ENCODE measurements at regions not wholly inside any gene's neighbourhood (a gene's known extent, or its start where the extent isn't known, plus 50 kb on each side); places are given as distances from the start of the nearest gene placed in this dataset.

DNA sequence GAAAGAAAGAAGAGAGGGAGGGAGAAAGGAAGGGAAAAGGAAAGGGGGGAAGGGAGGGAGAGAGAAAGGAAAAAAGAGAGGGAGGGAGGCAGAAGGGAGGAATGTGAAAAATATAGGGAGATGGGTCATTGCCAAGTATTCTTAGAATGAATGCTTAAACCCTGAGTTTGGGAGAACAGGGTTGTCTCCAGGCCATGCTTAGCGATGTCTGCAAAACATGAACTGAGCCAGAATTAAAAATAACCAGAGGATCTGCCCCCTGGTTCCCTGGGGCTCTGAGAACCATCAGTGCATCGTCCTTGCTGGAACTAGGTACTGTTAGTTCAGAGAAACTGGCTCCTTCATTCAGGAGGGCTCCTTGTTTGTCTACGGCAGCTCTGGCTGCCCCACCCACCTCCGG, 170.4 kb downstream of the IRX5 start:
- ATAC-seq (no peak), DNase-seq (no peak)
- Histone ChIP-seq H3K4me3 (no peak overlapping the region), H3K9me3 (peaks cover 5% of the 10 kb centered on the region), H3K27me3 (ENCODE audit: low read depth) (no peaks in the 10 kb centered on the region), H3K36me3 (no peaks in the 10 kb centered on the region), H3K27ac (no peak overlapping the region), H3K4me1 (no peaks in the 10 kb centered on the region)
- intact Hi-C loops (cut with DNase I), result no loop called here
- TF ChIP-seq, protein P1, sequence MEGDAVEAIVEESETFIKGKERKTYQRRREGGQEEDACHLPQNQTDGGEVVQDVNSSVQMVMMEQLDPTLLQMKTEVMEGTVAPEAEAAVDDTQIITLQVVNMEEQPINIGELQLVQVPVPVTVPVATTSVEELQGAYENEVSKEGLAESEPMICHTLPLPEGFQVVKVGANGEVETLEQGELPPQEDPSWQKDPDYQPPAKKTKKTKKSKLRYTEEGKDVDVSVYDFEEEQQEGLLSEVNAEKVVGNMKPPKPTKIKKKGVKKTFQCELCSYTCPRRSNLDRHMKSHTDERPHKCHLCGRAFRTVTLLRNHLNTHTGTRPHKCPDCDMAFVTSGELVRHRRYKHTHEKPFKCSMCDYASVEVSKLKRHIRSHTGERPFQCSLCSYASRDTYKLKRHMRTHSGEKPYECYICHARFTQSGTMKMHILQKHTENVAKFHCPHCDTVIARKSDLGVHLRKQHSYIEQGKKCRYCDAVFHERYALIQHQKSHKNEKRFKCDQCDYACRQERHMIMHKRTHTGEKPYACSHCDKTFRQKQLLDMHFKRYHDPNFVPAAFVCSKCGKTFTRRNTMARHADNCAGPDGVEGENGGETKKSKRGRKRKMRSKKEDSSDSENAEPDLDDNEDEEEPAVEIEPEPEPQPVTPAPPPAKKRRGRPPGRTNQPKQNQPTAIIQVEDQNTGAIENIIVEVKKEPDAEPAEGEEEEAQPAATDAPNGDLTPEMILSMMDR (IDR thresholded peaks at IDR 0.05), result no peak

DNA sequence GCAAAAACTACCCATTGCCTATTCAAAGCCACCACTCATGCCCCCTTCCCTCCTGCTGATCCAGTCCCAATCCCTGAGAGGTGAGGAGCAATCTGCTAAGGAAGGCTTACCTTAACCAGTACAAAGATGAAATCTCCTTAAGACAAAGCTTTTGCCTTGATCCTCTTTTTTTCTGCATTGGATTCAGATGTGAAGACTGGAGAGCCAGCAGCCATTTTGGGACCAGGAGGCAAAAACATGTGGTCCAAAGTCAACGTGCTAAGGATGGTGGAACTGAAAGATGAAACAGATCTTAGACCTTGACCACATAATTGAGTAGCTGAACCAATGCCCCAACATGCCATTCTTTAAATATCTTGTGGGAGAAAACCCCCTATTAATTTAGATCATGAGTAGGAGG, 171.4 kb downstream of the IRX5 start:
- intact Hi-C loops (cut with DNase I), result no loop called here
- ATAC-seq (no peak), DNase-seq (no peak)
- Histone ChIP-seq H3K27me3 (ENCODE audit: low read depth) (no peaks in the 10 kb centered on the region), H3K36me3 (no peaks in the 10 kb centered on the region), H3K27ac (no peak overlapping the region), H3K9me3 (peaks cover 5% of the 10 kb centered on the region), H3K4me1 (no peaks in the 10 kb centered on the region), H3K4me3 (no peak overlapping the region)
- TF ChIP-seq, protein P1 (IDR thresholded peaks at IDR 0.05), result no peak

DNA sequence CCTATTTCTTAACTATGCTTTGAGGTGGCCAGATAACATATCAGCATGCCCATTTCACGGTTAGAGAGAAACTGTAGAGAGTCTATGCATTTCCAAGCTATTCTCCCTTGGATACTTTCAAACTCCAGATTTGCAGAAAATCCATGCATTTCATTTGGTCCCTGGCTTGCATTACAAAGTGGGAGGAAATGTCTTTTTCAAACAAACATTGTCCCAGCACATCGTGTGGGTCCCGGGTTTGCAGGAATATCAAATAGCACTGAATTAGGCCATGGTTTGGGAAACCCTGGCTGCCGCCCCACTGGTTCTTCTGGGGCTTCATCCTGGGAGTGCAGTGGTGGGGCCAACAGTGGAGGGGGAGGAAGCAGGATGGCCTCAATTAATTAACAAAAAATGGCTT, 171.9 kb downstream of the IRX5 start:
- Histone ChIP-seq H3K4me1 (no peaks in the 10 kb centered on the region), H3K4me3 (no peak overlapping the region), H3K9me3 (peaks cover 5% of the 10 kb centered on the region), H3K27ac (no peak overlapping the region), H3K27me3 (ENCODE audit: low read depth) (no peaks in the 10 kb centered on the region), H3K36me3 (no peaks in the 10 kb centered on the region)
- TF ChIP-seq, protein P1 (IDR thresholded peaks at IDR 0.05), result no peak
- intact Hi-C loops (cut with DNase I), result no loop called here
- no peak for DNase-seq
- no peak for ATAC-seq

DNA sequence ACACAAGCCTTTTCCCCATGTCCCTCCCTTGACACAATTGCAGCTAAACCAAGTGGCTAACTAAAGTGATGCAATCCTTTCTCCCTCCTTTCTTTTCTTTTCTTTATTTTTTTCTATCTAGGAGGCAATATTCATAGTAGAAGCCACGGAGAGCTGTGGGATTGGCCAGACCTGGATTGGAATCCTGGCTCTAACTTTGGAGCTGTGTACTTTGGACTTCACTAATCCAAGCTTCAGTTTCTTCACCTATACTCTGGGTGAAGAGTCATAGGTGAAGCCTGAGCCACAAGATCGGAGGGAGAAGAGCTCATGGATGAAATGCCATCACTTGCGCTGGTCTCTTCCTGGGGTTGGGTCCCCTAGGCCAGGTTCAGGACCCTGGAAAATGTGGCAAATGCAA, 177.2 kb downstream of the IRX5 start:
- Histone ChIP-seq H3K36me3 (no peaks in the 10 kb centered on the region), H3K9me3 (no peaks in the 10 kb centered on the region), H3K27me3 (ENCODE audit: low read depth) (no peaks in the 10 kb centered on the region), H3K4me3 (no peak overlapping the region), H3K27ac (no peak overlapping the region), H3K4me1 (no peaks in the 10 kb centered on the region)
- DNase-seq, result no peak
- intact Hi-C loops (cut with DNase I), result no loop called here
- ATAC-seq, result no peak
- TF ChIP-seq, protein P1 (IDR thresholded peaks at IDR 0.05), result no peak

DNA sequence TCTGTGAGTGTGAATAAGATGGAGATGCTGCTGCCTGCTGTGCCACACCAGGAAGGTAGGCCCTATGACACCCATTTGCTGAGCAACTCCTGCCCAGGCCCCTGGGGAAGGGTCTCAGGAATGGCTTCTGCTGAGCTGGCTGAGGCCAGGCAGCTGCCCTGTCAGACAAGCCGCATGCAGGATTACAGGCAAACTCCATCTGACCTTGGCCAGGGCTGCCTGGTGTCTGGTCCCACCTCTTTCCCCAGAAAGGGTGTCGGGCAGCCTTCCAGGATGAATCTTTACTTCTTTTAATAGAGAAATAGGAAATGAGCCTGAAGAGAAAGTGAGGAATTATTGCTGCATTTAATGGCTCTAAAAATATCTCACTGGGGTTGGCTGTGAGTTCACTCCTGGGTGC, 182.5 kb downstream of the IRX5 start:
- Histone ChIP-seq H3K36me3 (no peaks in the 10 kb centered on the region), H3K27me3 (ENCODE audit: low read depth) (no peaks in the 10 kb centered on the region), H3K4me1 (no peaks in the 10 kb centered on the region), H3K9me3 (no peaks in the 10 kb centered on the region), H3K27ac (no peak overlapping the region), H3K4me3 (no peak overlapping the region)
- ATAC-seq (no peak), DNase-seq (no peak)
- TF ChIP-seq, protein P1 (IDR thresholded peaks at IDR 0.05), result no peak
- intact Hi-C loops (cut with DNase I), result no loop called here

DNA sequence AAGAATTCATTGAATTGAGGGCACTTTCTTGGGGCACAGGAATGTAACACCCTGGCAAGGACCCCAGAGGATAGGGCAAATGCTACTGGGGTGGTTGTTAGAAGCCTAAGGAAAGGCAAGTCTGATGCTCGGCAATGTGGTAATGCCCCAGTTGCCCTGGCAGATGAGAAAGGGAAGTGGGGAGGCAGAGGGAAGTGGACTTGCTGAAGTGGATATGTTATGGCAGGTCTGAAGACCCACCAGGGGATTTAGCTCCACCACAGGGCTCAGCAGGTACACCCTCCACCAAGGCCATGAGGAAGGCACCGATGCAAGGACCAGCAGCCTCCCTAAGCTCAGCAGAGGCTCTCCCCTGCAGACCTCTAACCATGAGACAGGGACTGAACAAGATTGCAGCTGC, 184.8 kb downstream of the IRX5 start:
- no peak for DNase-seq
- Histone ChIP-seq H3K4me3 (no peak overlapping the region), H3K27me3 (ENCODE audit: low read depth) (no peaks in the 10 kb centered on the region), H3K4me1 (no peaks in the 10 kb centered on the region), H3K9me3 (no peaks in the 10 kb centered on the region), H3K36me3 (no peaks in the 10 kb centered on the region), H3K27ac (no peak overlapping the region)
- TF ChIP-seq, protein P1 (IDR thresholded peaks at IDR 0.05), result no peak
- no peak for ATAC-seq
- intact Hi-C loops (cut with DNase I), result no loop called here

Measured in lower lobe of right lung (tissue), 2 donors.